CD4-positive, alpha-beta memory T cell (primary cell): ENCODE measurements at regions not wholly inside any gene's neighbourhood (a gene's known extent, or its start where the extent isn't known, plus 50 kb on each side); places are given as distances from the start of the nearest gene placed in this dataset.

Experiments used
- CTCF ChIA-PET: fragments of 350-600 bp; sonication (Branson Sonifier 250); formaldehyde crosslinking; loops from one replicate; lab custom pipeline; 2021; ENCODE audit warnings: inconsistent platforms; ENCODE audit not compliant: partially characterized antibody; lab: Charles Lee
- POLR2A ChIA-PET: fragments of 350-600 bp; sonication (Branson Sonifier 250); formaldehyde crosslinking; loops from one replicate; lab custom pipeline; 2021; ENCODE audit not compliant: partially characterized antibody; lab: Charles Lee
- DNase-seq, 5 donors: peaks; one replicate each; pipeline versions ENCODE4 v3.0.0 to v3.0.0-alpha.2; 2020 to 2022; ENCODE audit warnings: mixed read lengths in 1 of 5
- H3K27ac ChIP-seq: one replicate; pipeline ENCODE4 v1.7.0; 2013; ENCODE audit warnings: low read depth, low read length
- H3K27me3 ChIP-seq: 2 replicates; pipeline ENCODE4 v1.7.0; 2013; ENCODE audit warnings: mild to moderate bottlenecking, low read length, moderate library complexity; ENCODE audit not compliant: insufficient read depth
- H3K36me3 ChIP-seq: 2 replicates; pipeline ENCODE4 v1.7.0; 2013; ENCODE audit warnings: mild to moderate bottlenecking, low read length, moderate library complexity; ENCODE audit not compliant: insufficient read depth
- H3K4me1 ChIP-seq: 2 replicates; pipeline ENCODE4 v1.7.0; 2013; ENCODE audit warnings: mild to moderate bottlenecking, low read length, moderate library complexity; ENCODE audit not compliant: insufficient read depth
- H3K4me3 ChIP-seq, 2 donors: one replicate each; pipeline ENCODE4 v1.7.0; 2013; ENCODE audit warnings: low read length in 2 of 2, mild to moderate bottlenecking in 1 of 2
- H3K9me3 ChIP-seq, 2 donors: one replicate each; pipeline ENCODE4 v1.7.0; 2013; ENCODE audit warnings: low read length in 2 of 2, control low read depth in 1 of 2; ENCODE audit not compliant: control insufficient read depth in 1 of 2
- H3K27ac Mint-ChIP-seq, 7 donors: one replicate each; pipeline ENCODE4 v1.8.0; 2020 to 2021; ENCODE audit warnings: mixed read lengths in 7 of 7, mild to moderate bottlenecking in 6 of 7, inconsistent platforms in 3 of 7, moderate library complexity in 3 of 7
- H3K27me3 Mint-ChIP-seq, 2 donors: one replicate each; pipeline ENCODE4 v1.8.0; 2020 to 2021; ENCODE audit warnings: mixed read lengths in 2 of 2
- H3K36me3 Mint-ChIP-seq, 2 donors: one replicate each; pipeline ENCODE4 v1.8.0; 2020 to 2021; ENCODE audit warnings: mixed read lengths in 2 of 2, inconsistent platforms in 1 of 2, mild to moderate bottlenecking in 1 of 2
- H3K4me1 Mint-ChIP-seq, 4 donors: one replicate each; pipeline ENCODE4 v1.8.0; 2020 to 2021; ENCODE audit warnings: mixed read lengths in 4 of 4, mild to moderate bottlenecking in 1 of 4
- H3K4me3 Mint-ChIP-seq, 8 donors: one replicate each; pipeline ENCODE4 v1.8.0; 2020 to 2021; ENCODE audit warnings: mixed read lengths in 8 of 8, mild to moderate bottlenecking in 7 of 8, moderate library complexity in 6 of 8, inconsistent platforms in 3 of 8
- H3K9me3 Mint-ChIP-seq, 8 donors: one replicate each; pipeline ENCODE4 v1.8.0; 2020 to 2021; ENCODE audit warnings: mixed read lengths in 8 of 8, mild to moderate bottlenecking in 5 of 8, inconsistent platforms in 3 of 8, moderate library complexity in 1 of 8
- intact Hi-C: fragments of 100-400 bp; cut with micrococcal nuclease; formaldehyde crosslinking; loops from one replicate; pipeline ENCODE4 v1.15.1; 2023

GRCh38 chr16:50464325-50465290 is 83.6 kb upstream of the NKD1 start:
- ChIA-PET POLR2A (no interaction called here), CTCF (interaction anchor here (1.0 to 1.7 kb wide), 2 partner anchors 8 to 199 kb away, joined by 3 read pairs; no protein-coding TSS in a partner anchor)
- H3K4me1 ChIP-seq, result no peaks in the 10 kb centered on the region
- no peak overlapping the region for H3K27ac ChIP-seq
- peak overlapping the region in 1 of 8 donors; percentile 34 for H3K4me3 Mint-ChIP-seq
- peaks cover 0 to 2% (median 0%) of the 10 kb centered on the region in 8 donors for H3K9me3 Mint-ChIP-seq
- H3K36me3 Mint-ChIP-seq, result no peaks in the 10 kb centered on the region
- peak in 1 of 5 donors; percentile 13 for DNase-seq
- H3K36me3 ChIP-seq, result no peaks in the 10 kb centered on the region
- no peak overlapping the region for H3K4me3 ChIP-seq
- peaks cover 11% of the 10 kb centered on the region for H3K27me3 ChIP-seq
- no peak overlapping the region for H3K27ac Mint-ChIP-seq
- peaks cover 0 to 7% (median 4%) of the 10 kb centered on the region in 4 donors for H3K4me1 Mint-ChIP-seq
- H3K27me3 Mint-ChIP-seq, result peaks cover 17 to 22% of the 10 kb centered on the region in 2 donors
- H3K9me3 ChIP-seq, result no peaks in the 10 kb centered on the region
- intact Hi-C loops, result no loop called here

- Mint-ChIP-seq H3K27ac (no peak overlapping the region), H3K27me3 (peaks cover 13 to 15% of the 10 kb centered on the region in 2 donors)
- DNase-seq, result no peak
Measured at GRCh38 chr16:50463581-50464324, 84.4 kb upstream of the NKD1 start.

GRCh38 chr16:50462793-50463507 is 85.2 kb upstream of the NKD1 start:
- no peak overlapping the region for H3K4me3 ChIP-seq
- DNase-seq, result no peak
- no peaks in the 10 kb centered on the region for H3K9me3 ChIP-seq
- ChIA-PET POLR2A (no interaction called here), CTCF (no interaction called here)
- no peaks in the 10 kb centered on the region for H3K36me3 ChIP-seq
- no peaks in the 10 kb centered on the region for H3K4me1 ChIP-seq
- intact Hi-C loops, result no loop called here
- Mint-ChIP-seq H3K36me3 (no peaks in the 10 kb centered on the region), H3K9me3 (peaks cover 0 to 2% (median 0%) of the 10 kb centered on the region in 8 donors), H3K27me3 (peaks cover 12 to 15% of the 10 kb centered on the region in 2 donors), H3K27ac (no peak overlapping the region), H3K4me3 (no peak overlapping the region), H3K4me1 (peaks cover 0 to 5% (median 1%) of the 10 kb centered on the region in 4 donors)
- no peak overlapping the region for H3K27ac ChIP-seq
- peaks cover 7% of the 10 kb centered on the region for H3K27me3 ChIP-seq

More at GRCh38 chr16:50463581-50464324, 84.4 kb upstream of the NKD1 start:
- H3K4me1 Mint-ChIP-seq, result peaks cover 0 to 5% (median 3%) of the 10 kb centered on the region in 4 donors
- Histone ChIP-seq H3K36me3 (no peaks in the 10 kb centered on the region), H3K27me3 (peaks cover 11% of the 10 kb centered on the region), H3K4me3 (no peak overlapping the region), H3K4me1 (no peaks in the 10 kb centered on the region), H3K27ac (no peak overlapping the region), H3K9me3 (no peaks in the 10 kb centered on the region)
- peaks cover 0 to 2% (median 0%) of the 10 kb centered on the region in 8 donors for H3K9me3 Mint-ChIP-seq
- intact Hi-C loops, result no loop called here
- ChIA-PET CTCF (no interaction called here), POLR2A (no interaction called here)
- no peak overlapping the region for H3K4me3 Mint-ChIP-seq
- H3K36me3 Mint-ChIP-seq, result no peaks in the 10 kb centered on the region

GRCh38 chr16:50461400-50461760 is 86.8 kb upstream of the NKD1 start:
- Histone ChIP-seq H3K9me3 (no peaks in the 10 kb centered on the region), H3K27ac (no peak overlapping the region), H3K4me1 (peaks cover 3% of the 10 kb centered on the region), H3K4me3 (no peak overlapping the region), H3K27me3 (no peaks in the 10 kb centered on the region), H3K36me3 (no peaks in the 10 kb centered on the region)
- DNase-seq, result no peak
- Mint-ChIP-seq H3K4me3 (no peak overlapping the region), H3K36me3 (no peaks in the 10 kb centered on the region), H3K27ac (no peak overlapping the region), H3K9me3 (peaks cover 0 to 2% (median 0%) of the 10 kb centered on the region in 8 donors), H3K4me1 (peaks cover 4 to 6% (median 5%) of the 10 kb centered on the region in 4 donors), H3K27me3 (peaks cover 4 to 8% of the 10 kb centered on the region in 2 donors)
- ChIA-PET CTCF (no interaction called here), POLR2A (no interaction called here)
- intact Hi-C loops, result no loop called here

GRCh38 chr16:50460538-50461399 is 87.4 kb upstream of the NKD1 start:
- H3K4me1 Mint-ChIP-seq, result peaks cover 4 to 6% (median 5%) of the 10 kb centered on the region in 4 donors
- H3K27ac Mint-ChIP-seq, result no peak overlapping the region
- Histone ChIP-seq H3K9me3 (no peaks in the 10 kb centered on the region), H3K4me1 (peaks cover 3% of the 10 kb centered on the region), H3K4me3 (no peak overlapping the region), H3K27ac (no peak overlapping the region), H3K36me3 (no peaks in the 10 kb centered on the region), H3K27me3 (no peaks in the 10 kb centered on the region)
- no peak overlapping the region for H3K4me3 Mint-ChIP-seq
- peaks cover 0 to 8% of the 10 kb centered on the region in 2 donors for H3K27me3 Mint-ChIP-seq
- ChIA-PET POLR2A (no interaction called here), CTCF (no interaction called here)
- intact Hi-C loops, result no loop called here
- H3K36me3 Mint-ChIP-seq, result no peaks in the 10 kb centered on the region
- DNase-seq, result peak in 1 of 5 donors; percentile 25
- H3K9me3 Mint-ChIP-seq, result peaks cover 0 to 2% (median 0%) of the 10 kb centered on the region in 8 donors

- no peaks in the 10 kb centered on the region for H3K27me3 ChIP-seq
- H3K9me3 ChIP-seq, result no peaks in the 10 kb centered on the region
- POLR2A ChIA-PET, result no interaction called here
- peaks cover 3% of the 10 kb centered on the region for H3K4me1 ChIP-seq
- Mint-ChIP-seq H3K36me3 (no peaks in the 10 kb centered on the region), H3K27ac (no peak overlapping the region), H3K9me3 (peaks cover 0 to 2% (median 0%) of the 10 kb centered on the region in 8 donors), H3K27me3 (peaks cover 0 to 8% of the 10 kb centered on the region in 2 donors), H3K4me3 (no peak overlapping the region), H3K4me1 (peaks cover 4 to 6% (median 5%) of the 10 kb centered on the region in 4 donors)
- CTCF ChIA-PET, result no interaction called here
- no peak for DNase-seq
- intact Hi-C loops, result loop anchor here (10.0 kb wide), 1 partner anchor 355 kb away; no protein-coding TSS in a partner anchor
- H3K4me3 ChIP-seq, result no peak overlapping the region
- no peak overlapping the region for H3K27ac ChIP-seq
- no peaks in the 10 kb centered on the region for H3K36me3 ChIP-seq
Measured at GRCh38 chr16:50459496-50460080, 88.6 kb upstream of the NKD1 start.
